H1 (cell line): ENCODE measurements at regions not wholly inside any gene's neighbourhood (a gene's known extent, or its start where the extent isn't known, plus 50 kb on each side); places are given as distances from the start of the nearest gene placed in this dataset.

Source experiments
- CTCF ChIA-PET: fragments of 300-600 bp; sonication (Branson Sonifier 250); formaldehyde crosslinking; loops from one replicate; lab custom pipeline; 2021; ENCODE audit not compliant: partially characterized antibody; lab: Charles Lee
- POLR2A ChIA-PET: fragments of 300-600 bp; sonication (Branson Sonifier 250); formaldehyde crosslinking; loops from one replicate; lab custom pipeline; 2021; ENCODE audit warnings: inconsistent platforms; ENCODE audit not compliant: partially characterized antibody; lab: Charles Lee
- DNase-seq, 2 experiments: peaks; one replicate each; pipeline versions ENCODE4 v3.0.0 to v3.0.0-alpha.2; 2010 to 2022; ENCODE audit warnings: low spot score in 2 of 2, low read depth in 1 of 2, mixed read lengths in 1 of 2
- FAIRE-seq: peaks from 2 replicates; lab custom pipeline; 2011; peaks lifted over from hg19 to GRCh38; lab: Jason Lieb, UNC
- H2AFZ ChIP-seq: 2 replicates; pipeline ENCODE4 v1.8.1; 2012; ENCODE audit warnings: low read length, inconsistent platforms
- H2AK5ac ChIP-seq: 2 replicates; pipeline ENCODE4 v1.6.1; 2013; ENCODE audit warnings: low read depth, low read length
- H2BK120ac ChIP-seq: replicated peaks from 2 replicates; pipeline ENCODE3; 2013; ENCODE audit warnings: low read depth, low read length, inconsistent platforms
- H2BK12ac ChIP-seq: 2 replicates; pipeline ENCODE4 v1.6.1; 2013; ENCODE audit warnings: low read depth, low read length
- H2BK15ac ChIP-seq: 2 replicates; pipeline ENCODE4 v1.6.1; 2013; ENCODE audit warnings: low read length
- H2BK20ac ChIP-seq: 2 replicates; pipeline ENCODE4 v1.6.1; 2013; ENCODE audit warnings: low read length
- H2BK5ac ChIP-seq: 2 replicates; pipeline ENCODE4 v1.6.1; 2013; ENCODE audit warnings: low read depth, low read length
- H3K14ac ChIP-seq: 2 replicates; pipeline ENCODE4 v1.6.1; 2013; ENCODE audit warnings: inconsistent platforms; ENCODE audit not compliant: insufficient read length
- H3K18ac ChIP-seq: 2 replicates; pipeline ENCODE4 v1.6.1; 2013; ENCODE audit warnings: low read length; ENCODE audit errors: extremely low read depth
- H3K23ac ChIP-seq: 2 replicates; pipeline ENCODE4 v1.6.1; 2013; ENCODE audit warnings: inconsistent platforms; ENCODE audit not compliant: insufficient read length
- H3K23me2 ChIP-seq: 2 replicates; pipeline ENCODE4 v1.6.1; 2013; ENCODE audit warnings: low read depth, low read length
- H3K27ac ChIP-seq: 2 replicates; pipeline ENCODE4 v1.6.1; 2011; ENCODE audit warnings: low read depth, low read length, inconsistent platforms
- H3K27me3 ChIP-seq, 4 experiments: replicated peaks in 1 of 4; 1 replicate in 1 of 4; 2 replicates in 3 of 4; pipeline versions ENCODE4 v1.6.1 to v1.8.1; 2011 to 2013; ENCODE audit warnings: low read length in 3 of 4, mild to moderate bottlenecking in 3 of 4, inconsistent platforms in 2 of 4, mixed read lengths in 2 of 4, moderate library complexity in 1 of 4; ENCODE audit not compliant: control insufficient read depth in 3 of 4, insufficient read depth in 3 of 4; ENCODE audit errors: extremely low read depth in 1 of 4
- H3K36me3 ChIP-seq, 4 experiments: 2 replicates each; pipeline versions ENCODE4 v1.6.1 to v1.8.1; 2011 to 2013; ENCODE audit warnings: mild to moderate bottlenecking in 4 of 4, low read length in 3 of 4, moderate library complexity in 2 of 4, control low read depth in 1 of 4, inconsistent platforms in 1 of 4; ENCODE audit not compliant: insufficient read depth in 4 of 4, control insufficient read depth in 2 of 4
- H3K4ac ChIP-seq: replicated peaks from 2 replicates; pipeline ENCODE3; 2013; ENCODE audit warnings: low read length, low read depth, mixed read lengths, inconsistent platforms; ENCODE audit not compliant: insufficient read length
- H3K4me1 ChIP-seq, 4 experiments: replicated peaks in 1 of 4; 1 replicate in 1 of 4; 2 replicates in 3 of 4; pipeline versions ENCODE4 v1.6.1 to v1.8.1; 2011 to 2013; ENCODE audit warnings: low read length in 3 of 4, inconsistent platforms in 2 of 4, mixed read lengths in 1 of 4; ENCODE audit not compliant: insufficient read depth in 4 of 4, control insufficient read depth in 3 of 4
- H3K4me2 ChIP-seq, 2 experiments: 2 replicates each; pipeline versions ENCODE4 v1.6.1 to v1.8.1; 2011 to 2013; ENCODE audit warnings: low read depth in 2 of 2, low read length in 2 of 2, control low read depth in 1 of 2, inconsistent platforms in 1 of 2, mild to moderate bottlenecking in 1 of 2; ENCODE audit not compliant: insufficient read depth in 1 of 2
- H3K4me3 ChIP-seq, 4 experiments: fragments of 200-600, 300-600 bp in 1 of 4; sonication (generic), shearing (Covaris generic), sonication (Bioruptor Twin) in 1 of 4; 2 replicates each; pipeline versions ENCODE4 v1.5.1 to v1.8.1; 2011 to 2016; ENCODE audit warnings: low read length in 4 of 4, low read depth in 3 of 4, control low read depth in 2 of 4, inconsistent platforms in 2 of 4, mild to moderate bottlenecking in 2 of 4, mixed read lengths in 1 of 4, moderate library complexity in 1 of 4; ENCODE audit not compliant: insufficient read depth in 2 of 4; ENCODE audit errors: extremely low read depth in 1 of 4
- H3K56ac ChIP-seq: replicated peaks from 2 replicates; pipeline ENCODE3; 2013; ENCODE audit warnings: low read depth, mild to moderate bottlenecking, mixed read lengths, low read length, inconsistent platforms; ENCODE audit not compliant: insufficient read length
- H3K79me1 ChIP-seq: 2 replicates; pipeline ENCODE4 v1.6.1; 2013; ENCODE audit warnings: low read depth, low read length, control low read depth
- H3K79me2 ChIP-seq, 2 experiments: 2 replicates each; pipeline versions ENCODE4 v1.6.1 to v1.8.1; 2012 to 2013; ENCODE audit warnings: low read length in 2 of 2, mild to moderate bottlenecking in 2 of 2, inconsistent platforms in 1 of 2; ENCODE audit not compliant: insufficient read depth in 2 of 2, control insufficient read depth in 1 of 2
- H3K9ac ChIP-seq, 4 experiments: replicated peaks in 1 of 4; 1 replicate in 1 of 4; 2 replicates in 3 of 4; pipeline versions ENCODE4 v1.6.1 to v1.8.1; 2011 to 2013; ENCODE audit warnings: low read depth in 3 of 4, low read length in 3 of 4, control low read depth in 2 of 4, mild to moderate bottlenecking in 2 of 4, moderate library complexity in 2 of 4, inconsistent platforms in 1 of 4; ENCODE audit errors: extremely low read depth in 1 of 4
- H3K9me3 ChIP-seq, 2 experiments: 2 replicates each; pipeline versions ENCODE4 v1.6.1 to v1.8.1; 2012 to 2013; ENCODE audit warnings: mild to moderate bottlenecking in 2 of 2, moderate library complexity in 2 of 2, control low read depth in 1 of 2, inconsistent platforms in 1 of 2, low read depth in 1 of 2, low read length in 1 of 2, mixed read lengths in 1 of 2; ENCODE audit not compliant: insufficient read depth in 2 of 2
- H4K20me1 ChIP-seq, 2 experiments: replicated peaks in 1 of 2; 2 replicates each; pipeline versions ENCODE3 to v1.8.1; 2011 to 2013; ENCODE audit warnings: inconsistent platforms in 2 of 2, low read length in 2 of 2, mild to moderate bottlenecking in 1 of 2; ENCODE audit not compliant: insufficient read depth in 2 of 2, control insufficient read depth in 1 of 2
- H4K5ac ChIP-seq: 2 replicates; pipeline ENCODE4 v1.6.1; 2013; ENCODE audit warnings: low read length, low read depth, mixed read lengths, inconsistent platforms; ENCODE audit not compliant: insufficient read length
- H4K8ac ChIP-seq: 2 replicates; pipeline ENCODE4 v1.8.0; 2013; ENCODE audit warnings: mild to moderate bottlenecking, moderate library complexity, low read length, inconsistent platforms; ENCODE audit not compliant: insufficient read depth; ENCODE audit errors: extremely low read depth
- H4K91ac ChIP-seq: replicated peaks from 2 replicates; pipeline ENCODE3; 2013; ENCODE audit warnings: low read length, mixed read lengths, inconsistent platforms; ENCODE audit not compliant: insufficient read length
- BRCA1 ChIP-seq: IDR thresholded peaks from 2 replicates; pipeline ENCODE4 v1.6.1; 2012; ENCODE audit warnings: low read depth, low read length, improper control_type of control experiment
- HDAC6 ChIP-seq: IDR thresholded peaks from one replicate; pipeline ENCODE4 v1.7.1; 2012; ENCODE audit warnings: low read depth, mild to moderate bottlenecking, inconsistent platforms, low read length, moderate library complexity
- POLR2AphosphoS5 ChIP-seq: IDR thresholded peaks from 2 replicates; pipeline ENCODE4 v1.6.1; 2011; ENCODE audit warnings: low read depth, low read length
- RFX5 ChIP-seq: IDR thresholded peaks from 2 replicates; pipeline ENCODE4 v1.6.1; 2011; ENCODE audit warnings: low read depth, low read length, improper control_type of control experiment, borderline replicate concordance
- TF ChIP-seq, protein P1 (sequence below), 3 experiments: IDR thresholded peaks; 1 replicate in 2 of 3; 2 replicates in 1 of 3; pipeline versions ENCODE4 v1.5.1 to v1.6.1; 2011; ENCODE audit warnings: low read length in 3 of 3, mild to moderate bottlenecking in 3 of 3, inconsistent platforms in 2 of 3, low read depth in 1 of 3, moderate library complexity in 1 of 3; ENCODE audit not compliant: insufficient read depth in 1 of 3; ENCODE audit errors: control extremely low read depth in 1 of 3

DNA sequence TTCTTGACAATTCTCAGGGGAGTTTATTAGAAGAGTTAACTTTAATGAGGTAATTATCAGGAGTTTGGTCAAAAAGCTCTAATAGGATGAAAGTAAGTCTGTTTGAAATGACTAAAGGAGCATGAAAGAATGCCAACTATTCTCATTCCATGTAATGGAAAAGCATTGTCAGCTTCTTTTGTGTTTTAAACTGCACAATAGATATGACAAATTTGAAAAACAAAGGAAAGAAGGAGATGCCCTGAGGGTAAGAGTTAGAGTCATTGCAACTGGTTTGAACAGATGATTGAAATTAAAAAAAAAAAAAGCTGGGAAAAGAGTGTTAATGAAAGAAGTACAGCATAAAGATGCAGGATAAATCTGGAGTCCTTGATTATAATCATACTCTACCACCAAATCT lies 296.8 kb upstream of the FOLH1 start:
- Histone ChIP-seq H3K18ac (no peak overlapping the region), H3K79me2 (no peaks in the 10 kb centered on the region), H3K9ac (no peak overlapping the region), H2AK5ac (no peak overlapping the region), H4K5ac (no peak overlapping the region), H3K4me3 (no peak overlapping the region), H4K20me1 (no peaks in the 10 kb centered on the region), H2AFZ (no peak overlapping the region), H3K36me3 (no peaks in the 10 kb centered on the region), H4K91ac (no peak overlapping the region), H3K14ac (no peak overlapping the region), H2BK120ac (no peak overlapping the region), H3K9me3 (peaks cover 10 to 19% of the 10 kb centered on the region in 2 experiments; a peak in 2 of 4 replicates), H3K27ac (no peak overlapping the region), H2BK5ac (no peak overlapping the region), H3K27me3 (no peaks in the 10 kb centered on the region), H2BK15ac (no peak overlapping the region), H3K4me1 (peaks cover 0 to 6% (median 0%) of the 10 kb centered on the region in 4 experiments; a peak in 1 of 7 replicates), H3K23ac (no peak overlapping the region), H2BK20ac (no peak overlapping the region), H3K4ac (no peak overlapping the region), H4K8ac (no peak overlapping the region), H3K56ac (no peak overlapping the region), H3K79me1 (no peaks in the 10 kb centered on the region), H3K23me2 (no peaks in the 10 kb centered on the region), H3K4me2 (no peak overlapping the region), H2BK12ac (no peak overlapping the region)
- no peak for DNase-seq
- FAIRE-seq = no peak
- CTCF ChIA-PET = interaction anchor here (0.6 kb wide), 1 partner anchor 1340 kb away, joined by 4 read pairs; no protein-coding TSS in a partner anchor
- POLR2A ChIA-PET = no interaction called here
- TF ChIP-seq HDAC6 = no peak
- TF ChIP-seq, protein P1, sequence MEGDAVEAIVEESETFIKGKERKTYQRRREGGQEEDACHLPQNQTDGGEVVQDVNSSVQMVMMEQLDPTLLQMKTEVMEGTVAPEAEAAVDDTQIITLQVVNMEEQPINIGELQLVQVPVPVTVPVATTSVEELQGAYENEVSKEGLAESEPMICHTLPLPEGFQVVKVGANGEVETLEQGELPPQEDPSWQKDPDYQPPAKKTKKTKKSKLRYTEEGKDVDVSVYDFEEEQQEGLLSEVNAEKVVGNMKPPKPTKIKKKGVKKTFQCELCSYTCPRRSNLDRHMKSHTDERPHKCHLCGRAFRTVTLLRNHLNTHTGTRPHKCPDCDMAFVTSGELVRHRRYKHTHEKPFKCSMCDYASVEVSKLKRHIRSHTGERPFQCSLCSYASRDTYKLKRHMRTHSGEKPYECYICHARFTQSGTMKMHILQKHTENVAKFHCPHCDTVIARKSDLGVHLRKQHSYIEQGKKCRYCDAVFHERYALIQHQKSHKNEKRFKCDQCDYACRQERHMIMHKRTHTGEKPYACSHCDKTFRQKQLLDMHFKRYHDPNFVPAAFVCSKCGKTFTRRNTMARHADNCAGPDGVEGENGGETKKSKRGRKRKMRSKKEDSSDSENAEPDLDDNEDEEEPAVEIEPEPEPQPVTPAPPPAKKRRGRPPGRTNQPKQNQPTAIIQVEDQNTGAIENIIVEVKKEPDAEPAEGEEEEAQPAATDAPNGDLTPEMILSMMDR (IDR thresholded peaks at IDR 0.05; ENCODE audit: control extremely low read depth in 1 of 3, insufficient read depth in 1 of 3, low read depth in 1 of 3, low read length in 3 of 3) = no peak
- no peak for TF ChIP-seq RFX5
- TF ChIP-seq POLR2AphosphoS5 = no peak
- TF ChIP-seq BRCA1 = no peak
